Prostate gland (tissue), 2 donors: ENCODE measurements at regions not wholly inside any gene's neighbourhood (a gene's known extent, or its start where the extent isn't known, plus 50 kb on each side); places are given as distances from the start of the nearest gene placed in this dataset.
"Not testable (repeated sequence)": the region's sequence is repeated elsewhere in the genome, so short reads cannot be mapped to it uniquely, and the experiment has no call there.

Experiments
- DNase-seq: peaks from one replicate; pipeline ENCODE4 v3.0.0-alpha.2; 2019; ENCODE audit warnings: low spot score
- H3K27ac ChIP-seq, 2 donors: fragments of 200-600 bp; sonication (generic); 2 replicates each; pipeline ENCODE4 v1.5.1; 2017 to 2019
- H3K27me3 ChIP-seq: fragments of 200-600 bp; sonication (generic); replicated peaks from 2 replicates; pipeline ENCODE4 v1.5.1; 2019; ENCODE audit not compliant: insufficient read depth
- H3K36me3 ChIP-seq, 2 donors: fragments of 200-600 bp; sonication (generic); 1 replicate in 1 of 2; 2 replicates in 1 of 2; pipeline versions ENCODE4 v1.5.1 to v1.8.1; 2017 to 2019
- H3K4me1 ChIP-seq: fragments of 200-600 bp; sonication (generic); replicated peaks from 2 replicates; pipeline ENCODE4 v1.5.1; 2019
- H3K4me3 ChIP-seq, 2 donors: fragments of 200-600 bp; sonication (generic); 2 replicates each; pipeline ENCODE4 v1.5.1; 2017 to 2019
- H3K9me3 ChIP-seq: fragments of 200-600 bp; sonication (generic); 2 replicates; pipeline ENCODE4 v1.5.1; 2017
- CTCF ChIP-seq, 4 experiments: fragments of 200-600 bp in 2 of 4; fragments of 450-650 bp in 2 of 4; sonication (generic) in 2 of 4; IDR thresholded peaks; 1 replicate in 3 of 4; 2 replicates in 1 of 4; pipeline ENCODE4 v1.5.1; 2016 to 2019; ENCODE audit warnings: antibody characterized with exemption in 4 of 4, mild to moderate bottlenecking in 2 of 4, moderate library complexity in 2 of 4
- POLR2A ChIP-seq: fragments of 450-650 bp; IDR thresholded peaks from one replicate; pipeline ENCODE4 v1.6.1; 2016; ENCODE audit warnings: antibody characterized with exemption, mild to moderate bottlenecking
- POLR2AphosphoS5 ChIP-seq: sonication (generic); formaldehyde crosslinking; IDR thresholded peaks from one replicate; pipeline ENCODE4 v1.6.1; 2017; ENCODE audit warnings: antibody characterized with exemption
- WGBS: methylation state at CpG from one replicate; pipeline ENCODE4 v1.1.5; 2018; 5-methylcytosine and 5-hydroxymethylcytosine counted together
- intact Hi-C: fragments of 100-400 bp; cut with DNase I; formaldehyde crosslinking; loops from one replicate; pipeline ENCODE4 v1.14.2; 2022

GRCh38 chr3:20563985-20564384, 378.0 kb upstream of the SGO1 start:
- TF ChIP-seq POLR2AphosphoS5 = no peak
- no peak for TF ChIP-seq CTCF (IDR thresholded peaks at IDR 0.05)
- no peak for TF ChIP-seq POLR2A
- 95% methylated on average over 2 of the region's 2 CpGs for WGBS
- Histone ChIP-seq H3K9me3 (no peaks in the 10 kb centered on the region), H3K36me3 (no peaks in the 10 kb centered on the region), H3K4me1 (no peaks in the 10 kb centered on the region), H3K27me3 (no peaks in the 10 kb centered on the region), H3K4me3 (no peak overlapping the region), H3K27ac (no peak overlapping the region)
- DNase-seq = no peak
- intact Hi-C loops = no loop called here

- no peaks in the 10 kb centered on the region for H3K9me3 ChIP-seq
- no peak for DNase-seq
- TF ChIP-seq CTCF (IDR thresholded peaks at IDR 0.05) (no peak), POLR2A (no peak)
- no peak overlapping the region for H3K4me3 ChIP-seq
- H3K4me1 ChIP-seq = no peaks in the 10 kb centered on the region
- H3K27ac ChIP-seq = no peak overlapping the region
- intact Hi-C loops = no loop called here
- 33% methylated on average over 4 of the region's 4 CpGs for WGBS
- no peaks in the 10 kb centered on the region for H3K27me3 ChIP-seq
- no peaks in the 10 kb centered on the region for H3K36me3 ChIP-seq
Observed at GRCh38 chr3:20563251-20563650, 377.2 kb upstream of the SGO1 start.

GRCh38 chr3:20561166-20561565, 375.2 kb upstream of the SGO1 start:
- no peaks in the 10 kb centered on the region for H3K9me3 ChIP-seq
- WGBS = 47% methylated on average over 2 of the region's 2 CpGs
- H3K4me1 ChIP-seq = no peaks in the 10 kb centered on the region
- no peak for DNase-seq
- H3K27me3 ChIP-seq = no peaks in the 10 kb centered on the region
- TF ChIP-seq CTCF (IDR thresholded peaks at IDR 0.05) = no peak
- no peak for TF ChIP-seq POLR2AphosphoS5
- TF ChIP-seq POLR2A = no peak
- H3K27ac ChIP-seq = no peak overlapping the region
- no peak overlapping the region for H3K4me3 ChIP-seq
- no peaks in the 10 kb centered on the region for H3K36me3 ChIP-seq
- intact Hi-C loops = no loop called here

- WGBS = 87% methylated on average over 5 of the region's 5 CpGs
- H3K4me3 ChIP-seq, H3K36me3 ChIP-seq, H3K27ac ChIP-seq, H3K4me1 ChIP-seq, DNase-seq, H3K27me3 ChIP-seq, intact Hi-C loops, H3K9me3 ChIP-seq: not testable (repeated sequence)
Observed at GRCh38 chr3:20560446-20560845, 374.4 kb upstream of the SGO1 start.

- no peak for TF ChIP-seq POLR2AphosphoS5
- TF ChIP-seq POLR2A = no peak
- TF ChIP-seq CTCF (IDR thresholded peaks at IDR 0.05) = no peak
- intact Hi-C loops = no loop called here
- no peak for DNase-seq
- H3K27me3 ChIP-seq = no peaks in the 10 kb centered on the region
- H3K36me3 ChIP-seq = no peaks in the 10 kb centered on the region
- H3K4me1 ChIP-seq = no peaks in the 10 kb centered on the region
- no peak overlapping the region for H3K4me3 ChIP-seq
- 67% methylated on average over 2 of the region's 2 CpGs for WGBS
- H3K9me3 ChIP-seq = no peaks in the 10 kb centered on the region
- H3K27ac ChIP-seq = no peak overlapping the region
Observed at GRCh38 chr3:20558161-20558560, 372.2 kb upstream of the SGO1 start.
